ENCODE measurements at regions not wholly inside any gene's neighbourhood (a gene's known extent, or its start where the extent isn't known, plus 50 kb on each side); places are given as distances from the start of the nearest gene placed in this dataset.

DNA sequence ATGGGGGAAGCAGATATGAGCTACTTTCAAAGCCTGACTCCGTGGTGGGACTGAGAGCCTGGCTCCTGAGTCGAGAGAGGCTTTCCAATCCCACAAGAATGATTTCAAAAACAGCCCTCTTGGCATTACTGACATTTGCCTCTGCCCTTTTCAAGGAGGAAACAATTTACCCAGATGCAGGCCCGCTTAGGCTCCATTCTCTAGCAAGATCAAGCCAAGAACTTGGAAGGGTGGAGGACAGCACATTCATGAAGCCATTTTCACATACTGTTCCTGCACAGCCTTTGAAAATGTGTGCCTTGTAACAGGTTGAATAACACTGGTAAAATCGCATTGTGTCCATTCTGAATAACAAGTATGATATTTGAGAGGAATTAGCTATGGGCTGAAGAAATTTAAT, 58.2 kb upstream of the EED start:
- Histone ChIP-seq H3K9me2 (no peaks in the 10 kb centered on the region), H3K4me2 (no peak overlapping the region), H4K20me1 (ENCODE audit: insufficient read depth) (no peaks in the 10 kb centered on the region), H3K9me3 (no peaks in the 10 kb centered on the region), H2AFZ (ENCODE audit: low read depth) (no peak overlapping the region), H3F3A (replicated peaks; ENCODE audit: insufficient read depth) (no peaks in the 10 kb centered on the region), H3K36me3 (replicated peaks in 1 of 2; ENCODE audit: control insufficient read depth in 1 of 2, insufficient read depth in 2 of 2, low read length in 1 of 2) (no peaks in the 10 kb centered on the region), H3K4me3 (ENCODE audit: low read depth in 2 of 2, low read length in 1 of 2) (no peak overlapping the region), H3K27me3 (ENCODE audit: insufficient read depth) (no peaks in the 10 kb centered on the region), H3K27ac (ENCODE audit: low read depth in 2 of 2, low read length in 1 of 2) (no peak overlapping the region), H3K9ac (no peak overlapping the region), H3K4me1 (ENCODE audit: control insufficient read depth in 1 of 2, insufficient read depth in 2 of 2, low read depth in 1 of 2, low read length in 1 of 2) (no peaks in the 10 kb centered on the region; a peak in 1 of 4 replicates), H3K79me2 (ENCODE audit: insufficient read depth) (no peaks in the 10 kb centered on the region)
- TF ChIP-seq, protein P1, sequence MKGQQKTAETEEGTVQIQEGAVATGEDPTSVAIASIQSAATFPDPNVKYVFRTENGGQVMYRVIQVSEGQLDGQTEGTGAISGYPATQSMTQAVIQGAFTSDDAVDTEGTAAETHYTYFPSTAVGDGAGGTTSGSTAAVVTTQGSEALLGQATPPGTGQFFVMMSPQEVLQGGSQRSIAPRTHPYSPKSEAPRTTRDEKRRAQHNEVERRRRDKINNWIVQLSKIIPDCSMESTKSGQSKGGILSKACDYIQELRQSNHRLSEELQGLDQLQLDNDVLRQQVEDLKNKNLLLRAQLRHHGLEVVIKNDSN (IDR thresholded peaks at IDR 0.05; ENCODE audit: borderline replicate concordance, low read depth): no peak
- TF ChIP-seq PBX3 (IDR thresholded peaks at IDR 0.05) (no peak), FOXM1 (IDR thresholded peaks at IDR 0.05; ENCODE audit: low read depth) (no peak), SIN3A (IDR thresholded peaks at IDR 0.05; ENCODE audit: borderline replicate concordance, low read depth, low read length) (no peak), TCF12 (IDR thresholded peaks at IDR 0.05) (no peak), CHD2 (IDR thresholded peaks at IDR 0.05; ENCODE audit: low read length, partially characterized antibody) (no peak), MXI1 (IDR thresholded peaks at IDR 0.05; ENCODE audit: low read depth, low read length) (no peak), JUND (IDR thresholded peaks at IDR 0.05) (no peak), TAF1 (IDR thresholded peaks at IDR 0.05; ENCODE audit: borderline replicate concordance, low read depth, low read length) (no peak)
- TF ChIP-seq, protein P2, sequence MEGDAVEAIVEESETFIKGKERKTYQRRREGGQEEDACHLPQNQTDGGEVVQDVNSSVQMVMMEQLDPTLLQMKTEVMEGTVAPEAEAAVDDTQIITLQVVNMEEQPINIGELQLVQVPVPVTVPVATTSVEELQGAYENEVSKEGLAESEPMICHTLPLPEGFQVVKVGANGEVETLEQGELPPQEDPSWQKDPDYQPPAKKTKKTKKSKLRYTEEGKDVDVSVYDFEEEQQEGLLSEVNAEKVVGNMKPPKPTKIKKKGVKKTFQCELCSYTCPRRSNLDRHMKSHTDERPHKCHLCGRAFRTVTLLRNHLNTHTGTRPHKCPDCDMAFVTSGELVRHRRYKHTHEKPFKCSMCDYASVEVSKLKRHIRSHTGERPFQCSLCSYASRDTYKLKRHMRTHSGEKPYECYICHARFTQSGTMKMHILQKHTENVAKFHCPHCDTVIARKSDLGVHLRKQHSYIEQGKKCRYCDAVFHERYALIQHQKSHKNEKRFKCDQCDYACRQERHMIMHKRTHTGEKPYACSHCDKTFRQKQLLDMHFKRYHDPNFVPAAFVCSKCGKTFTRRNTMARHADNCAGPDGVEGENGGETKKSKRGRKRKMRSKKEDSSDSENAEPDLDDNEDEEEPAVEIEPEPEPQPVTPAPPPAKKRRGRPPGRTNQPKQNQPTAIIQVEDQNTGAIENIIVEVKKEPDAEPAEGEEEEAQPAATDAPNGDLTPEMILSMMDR (IDR thresholded peaks at IDR 0.05): no peak
- TF ChIP-seq, protein P3, sequence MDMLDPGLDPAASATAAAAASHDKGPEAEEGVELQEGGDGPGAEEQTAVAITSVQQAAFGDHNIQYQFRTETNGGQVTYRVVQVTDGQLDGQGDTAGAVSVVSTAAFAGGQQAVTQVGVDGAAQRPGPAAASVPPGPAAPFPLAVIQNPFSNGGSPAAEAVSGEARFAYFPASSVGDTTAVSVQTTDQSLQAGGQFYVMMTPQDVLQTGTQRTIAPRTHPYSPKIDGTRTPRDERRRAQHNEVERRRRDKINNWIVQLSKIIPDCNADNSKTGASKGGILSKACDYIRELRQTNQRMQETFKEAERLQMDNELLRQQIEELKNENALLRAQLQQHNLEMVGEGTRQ (IDR thresholded peaks at IDR 0.05; ENCODE audit: borderline replicate concordance, low read depth, low read length): no peak
- WGBS (ENCODE audit: low lambda C conversion rate): 84% methylated on average over 4 of the region's 4 CpGs
- ChIA-PET CTCF (interaction anchor here (1.5 kb wide), 1 partner anchor 331 kb away, joined by 3 read pairs; the partner anchor contains the start of gene CCDC83), POLR2A (no interaction called here)
- DNase-seq: no peak

DNA sequence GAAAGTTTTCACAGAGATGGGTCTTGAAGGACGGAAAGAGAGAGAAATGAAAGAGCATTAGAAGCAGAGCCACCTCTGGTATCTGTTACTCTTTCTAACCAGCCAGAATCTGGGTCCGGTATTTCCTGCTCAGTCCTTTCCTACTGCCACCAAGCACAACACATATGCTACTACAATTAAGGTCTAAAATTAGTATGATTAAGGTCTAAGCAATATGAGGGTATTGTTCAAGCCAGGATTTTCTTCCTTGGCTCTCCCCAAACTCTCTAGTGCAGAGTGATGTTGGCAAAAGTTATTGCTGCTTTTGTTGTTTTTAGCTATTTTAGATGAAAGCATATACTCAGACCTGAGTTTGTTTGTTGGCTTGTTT, 59.2 kb upstream of the EED start:
- no peaks in the 10 kb centered on the region for H3K9me3 ChIP-seq
- WGBS (ENCODE audit: low lambda C conversion rate): 93% methylated on average over 2 of the region's 2 CpGs
- no peaks in the 10 kb centered on the region for H3K36me3 ChIP-seq (replicated peaks in 1 of 2; ENCODE audit: control insufficient read depth in 1 of 2, insufficient read depth in 2 of 2, low read length in 1 of 2)
- no peak for DNase-seq
- H3K9me2 ChIP-seq: no peaks in the 10 kb centered on the region
- H3K4me2 ChIP-seq: no peak overlapping the region
- H3K79me2 ChIP-seq (ENCODE audit: insufficient read depth): no peaks in the 10 kb centered on the region
- ChIA-PET POLR2A (no interaction called here), CTCF (no interaction called here)
- H4K20me1 ChIP-seq (ENCODE audit: insufficient read depth): no peaks in the 10 kb centered on the region
- no peaks in the 10 kb centered on the region for H3K27me3 ChIP-seq (ENCODE audit: insufficient read depth)
- no peak overlapping the region for H3K27ac ChIP-seq (ENCODE audit: low read depth in 2 of 2, low read length in 1 of 2)
- no peaks in the 10 kb centered on the region; a peak in 1 of 4 replicates for H3K4me1 ChIP-seq (ENCODE audit: control insufficient read depth in 1 of 2, insufficient read depth in 2 of 2, low read depth in 1 of 2, low read length in 1 of 2)
- no peak overlapping the region for H3K4me3 ChIP-seq (ENCODE audit: low read depth in 2 of 2, low read length in 1 of 2)
- H3F3A ChIP-seq (replicated peaks; ENCODE audit: insufficient read depth): no peaks in the 10 kb centered on the region
- H2AFZ ChIP-seq (ENCODE audit: low read depth): no peak overlapping the region
- TF ChIP-seq CHD2 (IDR thresholded peaks at IDR 0.05; ENCODE audit: low read length, partially characterized antibody) (no peak), RXRA (IDR thresholded peaks at IDR 0.05; ENCODE audit: borderline replicate concordance, low read depth) (no peak), TAF1 (IDR thresholded peaks at IDR 0.05; ENCODE audit: borderline replicate concordance, low read depth, low read length) (no peak), FOSL2 (IDR thresholded peaks at IDR 0.05; ENCODE audit: borderline replicate concordance, low read depth) (no peak), FOXM1 (IDR thresholded peaks at IDR 0.05; ENCODE audit: low read depth) (no peak), EP300 (IDR thresholded peaks at IDR 0.05; ENCODE audit: borderline replicate concordance in 1 of 2, low read depth in 1 of 2, low read length in 1 of 2) (no peak), ELF1 (IDR thresholded peaks at IDR 0.05) (no peak)
- no peak overlapping the region for H3K9ac ChIP-seq

Measured in SK-N-SH (cell line).